ENCODE measurements at regions not wholly inside any gene's neighbourhood (a gene's known extent, or its start where the extent isn't known, plus 50 kb on each side); places are given as distances from the start of the nearest gene placed in this dataset.

DNA sequence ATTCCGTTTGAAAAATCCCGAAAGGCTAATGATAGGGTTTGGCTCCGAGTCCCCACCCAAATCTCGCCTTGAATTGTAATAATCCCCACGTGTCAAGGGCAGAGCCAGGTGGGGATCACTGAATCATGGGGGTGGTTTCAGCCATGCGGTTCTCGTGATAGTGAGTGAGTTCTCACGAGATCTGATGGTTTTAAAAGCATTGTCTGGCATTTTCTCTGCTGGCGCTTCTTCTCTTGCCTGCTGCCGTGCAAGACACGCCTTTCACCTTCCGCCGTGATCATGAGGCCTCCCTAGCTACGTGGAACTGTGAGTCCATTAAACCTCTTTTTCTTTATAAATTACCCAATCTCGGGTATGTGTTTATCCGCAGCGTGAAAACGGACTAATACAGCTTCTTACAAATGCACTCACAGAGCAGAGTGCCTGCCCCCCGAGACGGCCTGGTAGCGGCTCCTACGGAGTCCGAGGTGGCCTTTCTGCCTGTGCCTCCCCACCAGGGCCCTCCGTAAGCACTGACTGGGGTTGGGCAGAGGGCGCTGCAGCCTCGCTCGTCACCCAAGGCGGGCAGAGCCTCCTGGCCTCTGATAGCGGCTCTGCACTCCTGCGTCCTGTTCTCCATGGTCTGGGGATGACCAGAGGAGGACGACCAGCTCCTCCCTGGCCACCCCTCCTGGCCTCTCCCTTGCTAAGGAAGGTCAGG, 131.7 kb downstream of the FOXL1 start:
- Histone ChIP-seq H3K4me3 (no peak overlapping the region), H3K4me1 (ENCODE audit: insufficient read depth) (no peaks in the 10 kb centered on the region), H3K9me2 (replicated peaks; ENCODE audit: insufficient read depth) (no peaks in the 10 kb centered on the region), H3K4me2 (no peak overlapping the region), H4K20me1 (ENCODE audit: insufficient read depth, poor library complexity, severe bottlenecking) (no peaks in the 10 kb centered on the region), H2AFZ (no peak overlapping the region), H3K27me3 (no peaks in the 10 kb centered on the region), H3K79me2 (no peaks in the 10 kb centered on the region), H3K9me3 (ENCODE audit: low read depth) (no peaks in the 10 kb centered on the region), H3K27ac (no peak overlapping the region), H3K36me3 (replicated peaks; ENCODE audit: insufficient read depth, low read depth) (no peaks in the 10 kb centered on the region)
- no peak for DNase-seq (ENCODE audit: low spot score)
- WGBS (ENCODE audit: low lambda C conversion rate, missing lambda C conversion rate): 85% methylated on average over 31 of the region's 31 CpGs
- TF ChIP-seq EZH2 (IDR thresholded peaks at IDR 0.05; ENCODE audit: borderline replicate concordance) (no peak), EZH2phosphoT487 (IDR thresholded peaks at IDR 0.05; ENCODE audit: low read depth, severe bottlenecking, unreplicated experiment) (no peak)
- TF ChIP-seq, protein P1, sequence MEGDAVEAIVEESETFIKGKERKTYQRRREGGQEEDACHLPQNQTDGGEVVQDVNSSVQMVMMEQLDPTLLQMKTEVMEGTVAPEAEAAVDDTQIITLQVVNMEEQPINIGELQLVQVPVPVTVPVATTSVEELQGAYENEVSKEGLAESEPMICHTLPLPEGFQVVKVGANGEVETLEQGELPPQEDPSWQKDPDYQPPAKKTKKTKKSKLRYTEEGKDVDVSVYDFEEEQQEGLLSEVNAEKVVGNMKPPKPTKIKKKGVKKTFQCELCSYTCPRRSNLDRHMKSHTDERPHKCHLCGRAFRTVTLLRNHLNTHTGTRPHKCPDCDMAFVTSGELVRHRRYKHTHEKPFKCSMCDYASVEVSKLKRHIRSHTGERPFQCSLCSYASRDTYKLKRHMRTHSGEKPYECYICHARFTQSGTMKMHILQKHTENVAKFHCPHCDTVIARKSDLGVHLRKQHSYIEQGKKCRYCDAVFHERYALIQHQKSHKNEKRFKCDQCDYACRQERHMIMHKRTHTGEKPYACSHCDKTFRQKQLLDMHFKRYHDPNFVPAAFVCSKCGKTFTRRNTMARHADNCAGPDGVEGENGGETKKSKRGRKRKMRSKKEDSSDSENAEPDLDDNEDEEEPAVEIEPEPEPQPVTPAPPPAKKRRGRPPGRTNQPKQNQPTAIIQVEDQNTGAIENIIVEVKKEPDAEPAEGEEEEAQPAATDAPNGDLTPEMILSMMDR (IDR thresholded peaks at IDR 0.05; ENCODE audit: poor library complexity): no peak

GRCh38 chr16:86710602-86710950, 132.2 kb downstream of the FOXL1 start:
- Histone ChIP-seq H3K27ac (no peak overlapping the region), H3K4me1 (ENCODE audit: insufficient read depth) (no peaks in the 10 kb centered on the region), H2AFZ (no peak overlapping the region), H3K4me2 (no peak overlapping the region), H3K79me2 (no peaks in the 10 kb centered on the region), H3K36me3 (replicated peaks; ENCODE audit: insufficient read depth, low read depth) (no peaks in the 10 kb centered on the region), H4K20me1 (ENCODE audit: insufficient read depth, poor library complexity, severe bottlenecking) (no peaks in the 10 kb centered on the region), H3K27me3 (no peaks in the 10 kb centered on the region), H3K4me3 (no peak overlapping the region), H3K9me2 (replicated peaks; ENCODE audit: insufficient read depth) (no peaks in the 10 kb centered on the region), H3K9me3 (ENCODE audit: low read depth) (no peaks in the 10 kb centered on the region)
- TF ChIP-seq, protein P1 (IDR thresholded peaks at IDR 0.05; ENCODE audit: poor library complexity): no peak
- TF ChIP-seq EZH2phosphoT487 (IDR thresholded peaks at IDR 0.05; ENCODE audit: low read depth, severe bottlenecking, unreplicated experiment) (no peak), EZH2 (IDR thresholded peaks at IDR 0.05; ENCODE audit: borderline replicate concordance) (no peak)
- 84% methylated on average over 8 of the region's 8 CpGs for WGBS (ENCODE audit: low lambda C conversion rate, missing lambda C conversion rate)
- DNase-seq (ENCODE audit: low spot score): no peak

DNA sequence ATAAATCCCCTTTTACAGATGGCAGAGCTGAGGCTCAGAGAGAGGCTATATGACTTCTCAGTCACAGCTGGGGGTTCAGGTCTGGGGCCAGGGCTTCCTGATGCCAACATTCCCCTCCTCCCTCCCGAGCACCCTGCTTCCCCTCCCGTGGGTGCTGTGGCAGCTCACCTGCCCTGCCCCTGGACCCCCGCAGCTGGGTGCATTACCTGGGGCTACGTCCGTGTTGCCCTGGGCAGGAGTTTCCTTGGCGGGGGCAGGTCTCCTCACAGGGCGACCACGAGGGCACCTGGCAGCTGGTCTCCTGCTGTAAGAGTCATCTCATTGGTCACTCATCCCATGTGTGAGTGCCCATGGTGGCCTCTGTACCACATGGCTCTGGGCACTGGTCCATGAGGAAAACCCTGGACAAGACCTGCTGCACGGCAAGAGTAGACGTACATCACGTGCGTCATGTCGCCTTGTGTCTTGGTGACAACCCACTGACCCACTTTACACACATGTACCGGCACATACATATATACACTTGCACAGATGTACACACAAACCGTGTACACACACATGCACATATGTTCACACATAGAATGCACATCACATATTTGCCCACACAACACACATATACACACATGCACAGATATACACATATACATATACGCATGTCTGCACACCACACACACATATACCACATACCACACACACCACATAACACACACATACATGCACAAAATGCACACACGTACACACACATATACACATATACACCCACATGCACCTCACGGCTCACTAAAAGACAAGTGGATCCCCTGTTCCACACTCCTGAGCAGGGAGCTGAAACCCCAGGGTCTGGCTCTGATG, 134.0 kb downstream of the FOXL1 start:
- Histone ChIP-seq H3K4me3 (no peak overlapping the region), H3K4me2 (no peak overlapping the region), H3K27me3 (peaks cover 4% of the 10 kb centered on the region), H2AFZ (no peak overlapping the region), H3K79me2 (no peaks in the 10 kb centered on the region), H3K4me1 (ENCODE audit: insufficient read depth) (no peaks in the 10 kb centered on the region), H3K9me2 (replicated peaks; ENCODE audit: insufficient read depth) (no peaks in the 10 kb centered on the region), H4K20me1 (ENCODE audit: insufficient read depth, poor library complexity, severe bottlenecking) (no peaks in the 10 kb centered on the region), H3K27ac (no peak overlapping the region), H3K9me3 (ENCODE audit: low read depth) (no peaks in the 10 kb centered on the region), H3K36me3 (replicated peaks; ENCODE audit: insufficient read depth, low read depth) (no peaks in the 10 kb centered on the region)
- no peak for DNase-seq (ENCODE audit: low spot score)
- TF ChIP-seq EZH2 (IDR thresholded peaks at IDR 0.05; ENCODE audit: borderline replicate concordance): no peak
- TF ChIP-seq, protein P1 (IDR thresholded peaks at IDR 0.05; ENCODE audit: poor library complexity): no peak
- TF ChIP-seq EZH2phosphoT487 (IDR thresholded peaks at IDR 0.05; ENCODE audit: low read depth, severe bottlenecking, unreplicated experiment): no peak
- WGBS (ENCODE audit: low lambda C conversion rate, missing lambda C conversion rate): 93% methylated on average over 18 of the region's 18 CpGs

Measured in hepatocyte (in vitro differentiated cells).